ENCODE measurements at regions not wholly inside any gene's neighbourhood (a gene's known extent, or its start where the extent isn't known, plus 50 kb on each side); places are given as distances from the start of the nearest gene placed in this dataset.
"Not testable (repeated sequence)": the region's sequence is repeated elsewhere in the genome, so short reads cannot be mapped to it uniquely, and the experiment has no call there.

GRCh38 chr6:139699335-139699734 is 324.9 kb upstream of the CITED2 start:
- Histone ChIP-seq H3K36me3 (ENCODE audit: control insufficient read depth in 5 of 5, insufficient read depth in 5 of 5, low read length in 5 of 5) (no peaks in the 10 kb centered on the region), H3K27me3 (ENCODE audit: control insufficient read depth in 5 of 5, insufficient read depth in 4 of 5, low read length in 5 of 5) (no peaks in the 10 kb centered on the region), H3K4me3 (ENCODE audit: low read depth in 1 of 5, low read length in 5 of 5) (peak overlapping the region in 1 of 5 donors; percentile 23), H3K9ac (ENCODE audit: low read length in 5 of 5) (no peak overlapping the region), H3K4me1 (ENCODE audit: control insufficient read depth in 5 of 5, insufficient read depth in 5 of 5, low read length in 5 of 5) (peaks cover 0 to 35% (median 4%) of the 10 kb centered on the region in 5 donors), H3K27ac (ENCODE audit: low read depth, low read length) (peak overlapping the region; percentile 69), H3K9me3 (ENCODE audit: control insufficient read depth in 5 of 5, low read length in 5 of 5) (no peaks in the 10 kb centered on the region)

GRCh38 chr6:139698526-139699176 is 324.2 kb upstream of the CITED2 start:
- H3K4me3 ChIP-seq (ENCODE audit: low read depth in 1 of 5, low read length in 5 of 5), result no peak overlapping the region
- H3K9me3 ChIP-seq (ENCODE audit: control insufficient read depth in 5 of 5, low read length in 5 of 5), result no peaks in the 10 kb centered on the region
- H3K36me3 ChIP-seq (ENCODE audit: control insufficient read depth in 5 of 5, insufficient read depth in 5 of 5, low read length in 5 of 5), result no peaks in the 10 kb centered on the region
- no peak overlapping the region for H3K9ac ChIP-seq (ENCODE audit: low read length in 5 of 5)
- peak overlapping the region; percentile 69 for H3K27ac ChIP-seq (ENCODE audit: low read depth, low read length)
- H3K4me1 ChIP-seq (ENCODE audit: control insufficient read depth in 5 of 5, insufficient read depth in 5 of 5, low read length in 5 of 5), result peaks cover 0 to 36% (median 4%) of the 10 kb centered on the region in 5 donors
- no peaks in the 10 kb centered on the region for H3K27me3 ChIP-seq (ENCODE audit: control insufficient read depth in 5 of 5, insufficient read depth in 4 of 5, low read length in 5 of 5)

GRCh38 chr6:139697856-139698255 is 323.4 kb upstream of the CITED2 start:
- H3K9ac ChIP-seq (ENCODE audit: low read length in 5 of 5); H3K27me3 ChIP-seq (ENCODE audit: control insufficient read depth in 5 of 5, insufficient read depth in 4 of 5, low read length in 5 of 5); H3K36me3 ChIP-seq (ENCODE audit: control insufficient read depth in 5 of 5, insufficient read depth in 5 of 5, low read length in 5 of 5); H3K9me3 ChIP-seq (ENCODE audit: control insufficient read depth in 5 of 5, low read length in 5 of 5); H3K4me3 ChIP-seq (ENCODE audit: low read depth in 1 of 5, low read length in 5 of 5); H3K27ac ChIP-seq (ENCODE audit: low read depth, low read length): not testable (repeated sequence)
- peaks cover 0 to 33% (median 4%) of the 10 kb centered on the region in 5 donors for H3K4me1 ChIP-seq (ENCODE audit: control insufficient read depth in 5 of 5, insufficient read depth in 5 of 5, low read length in 5 of 5)

GRCh38 chr6:139696991-139697390 is 322.5 kb upstream of the CITED2 start:
- peaks cover 0 to 30% (median 4%) of the 10 kb centered on the region in 5 donors for H3K4me1 ChIP-seq (ENCODE audit: control insufficient read depth in 5 of 5, insufficient read depth in 5 of 5, low read length in 5 of 5)
- H3K9me3 ChIP-seq (ENCODE audit: control insufficient read depth in 5 of 5, low read length in 5 of 5); H3K9ac ChIP-seq (ENCODE audit: low read length in 5 of 5); H3K27ac ChIP-seq (ENCODE audit: low read depth, low read length); H3K36me3 ChIP-seq (ENCODE audit: control insufficient read depth in 5 of 5, insufficient read depth in 5 of 5, low read length in 5 of 5); H3K4me3 ChIP-seq (ENCODE audit: low read depth in 1 of 5, low read length in 5 of 5); H3K27me3 ChIP-seq (ENCODE audit: control insufficient read depth in 5 of 5, insufficient read depth in 4 of 5, low read length in 5 of 5): not testable (repeated sequence)

GRCh38 chr6:139695361-139695760 is 320.9 kb upstream of the CITED2 start:
- no peak overlapping the region for H3K4me3 ChIP-seq (ENCODE audit: low read depth in 1 of 5, low read length in 5 of 5)
- no peak overlapping the region for H3K27ac ChIP-seq (ENCODE audit: low read depth, low read length)
- peaks cover 0 to 30% (median 4%) of the 10 kb centered on the region in 5 donors for H3K4me1 ChIP-seq (ENCODE audit: control insufficient read depth in 5 of 5, insufficient read depth in 5 of 5, low read length in 5 of 5)
- no peaks in the 10 kb centered on the region for H3K36me3 ChIP-seq (ENCODE audit: control insufficient read depth in 5 of 5, insufficient read depth in 5 of 5, low read length in 5 of 5)
- H3K9ac ChIP-seq (ENCODE audit: low read length in 5 of 5), result no peak overlapping the region
- no peaks in the 10 kb centered on the region for H3K27me3 ChIP-seq (ENCODE audit: control insufficient read depth in 5 of 5, insufficient read depth in 4 of 5, low read length in 5 of 5)
- no peaks in the 10 kb centered on the region for H3K9me3 ChIP-seq (ENCODE audit: control insufficient read depth in 5 of 5, low read length in 5 of 5)

GRCh38 chr6:139693735-139694134 is 319.3 kb upstream of the CITED2 start:
- H3K4me1 ChIP-seq (ENCODE audit: control insufficient read depth in 5 of 5, insufficient read depth in 5 of 5, low read length in 5 of 5), result peaks cover 0 to 18% (median 2%) of the 10 kb centered on the region in 5 donors
- no peaks in the 10 kb centered on the region for H3K36me3 ChIP-seq (ENCODE audit: control insufficient read depth in 5 of 5, insufficient read depth in 5 of 5, low read length in 5 of 5)
- H3K9me3 ChIP-seq (ENCODE audit: control insufficient read depth in 5 of 5, low read length in 5 of 5), result no peaks in the 10 kb centered on the region
- H3K27me3 ChIP-seq (ENCODE audit: control insufficient read depth in 5 of 5, insufficient read depth in 4 of 5, low read length in 5 of 5), result no peaks in the 10 kb centered on the region
- H3K27ac ChIP-seq (ENCODE audit: low read depth, low read length), result no peak overlapping the region
- H3K9ac ChIP-seq (ENCODE audit: low read length in 5 of 5), result no peak overlapping the region
- H3K4me3 ChIP-seq (ENCODE audit: low read depth in 1 of 5, low read length in 5 of 5), result no peak overlapping the region

- Histone ChIP-seq H3K9me3 (ENCODE audit: control insufficient read depth in 5 of 5, low read length in 5 of 5) (no peaks in the 10 kb centered on the region), H3K27me3 (ENCODE audit: control insufficient read depth in 5 of 5, insufficient read depth in 4 of 5, low read length in 5 of 5) (no peaks in the 10 kb centered on the region), H3K4me1 (ENCODE audit: control insufficient read depth in 5 of 5, insufficient read depth in 5 of 5, low read length in 5 of 5) (peaks cover 0 to 16% (median 10%) of the 10 kb centered on the region in 5 donors), H3K4me3 (ENCODE audit: low read depth in 1 of 5, low read length in 5 of 5) (no peak overlapping the region), H3K36me3 (ENCODE audit: control insufficient read depth in 5 of 5, insufficient read depth in 5 of 5, low read length in 5 of 5) (no peaks in the 10 kb centered on the region), H3K27ac (ENCODE audit: low read depth, low read length) (no peak overlapping the region), H3K9ac (ENCODE audit: low read length in 5 of 5) (no peak overlapping the region)
Measured at GRCh38 chr6:139690007-139690406, 315.6 kb upstream of the CITED2 start.

- peak overlapping the region; percentile 5 for H3K27ac ChIP-seq (ENCODE audit: low read depth, low read length)
Measured at GRCh38 chr6:139687055-139687454, 312.6 kb upstream of the CITED2 start.

GRCh38 chr6:139686308-139686707 is 311.9 kb upstream of the CITED2 start:
- no peaks in the 10 kb centered on the region for H3K27me3 ChIP-seq (ENCODE audit: control insufficient read depth in 5 of 5, insufficient read depth in 4 of 5, low read length in 5 of 5)
- H3K4me3 ChIP-seq (ENCODE audit: low read depth in 1 of 5, low read length in 5 of 5), result peak overlapping the region in 1 of 5 donors; percentile 23
- H3K4me1 ChIP-seq (ENCODE audit: control insufficient read depth in 5 of 5, insufficient read depth in 5 of 5, low read length in 5 of 5), result peaks cover 0 to 16% (median 10%) of the 10 kb centered on the region in 5 donors
- no peaks in the 10 kb centered on the region for H3K36me3 ChIP-seq (ENCODE audit: control insufficient read depth in 5 of 5, insufficient read depth in 5 of 5, low read length in 5 of 5)
- H3K27ac ChIP-seq (ENCODE audit: low read depth, low read length), result peak overlapping the region; percentile 5
- no peaks in the 10 kb centered on the region for H3K9me3 ChIP-seq (ENCODE audit: control insufficient read depth in 5 of 5, low read length in 5 of 5)
- no peak overlapping the region for H3K9ac ChIP-seq (ENCODE audit: low read length in 5 of 5)

More at GRCh38 chr6:139687055-139687454, 312.6 kb upstream of the CITED2 start:
- Histone ChIP-seq H3K27me3 (ENCODE audit: control insufficient read depth in 5 of 5, insufficient read depth in 4 of 5, low read length in 5 of 5) (no peaks in the 10 kb centered on the region), H3K9ac (ENCODE audit: low read length in 5 of 5) (no peak overlapping the region), H3K4me3 (ENCODE audit: low read depth in 1 of 5, low read length in 5 of 5) (no peak overlapping the region), H3K36me3 (ENCODE audit: control insufficient read depth in 5 of 5, insufficient read depth in 5 of 5, low read length in 5 of 5) (no peaks in the 10 kb centered on the region), H3K4me1 (ENCODE audit: control insufficient read depth in 5 of 5, insufficient read depth in 5 of 5, low read length in 5 of 5) (peaks cover 0 to 16% (median 10%) of the 10 kb centered on the region in 5 donors), H3K9me3 (ENCODE audit: control insufficient read depth in 5 of 5, low read length in 5 of 5) (no peaks in the 10 kb centered on the region)

- H3K27me3 ChIP-seq (ENCODE audit: control insufficient read depth in 5 of 5, insufficient read depth in 4 of 5, low read length in 5 of 5), result no peaks in the 10 kb centered on the region
- H3K9me3 ChIP-seq (ENCODE audit: control insufficient read depth in 5 of 5, low read length in 5 of 5), result no peaks in the 10 kb centered on the region
- no peak overlapping the region for H3K9ac ChIP-seq (ENCODE audit: low read length in 5 of 5)
- no peaks in the 10 kb centered on the region for H3K36me3 ChIP-seq (ENCODE audit: control insufficient read depth in 5 of 5, insufficient read depth in 5 of 5, low read length in 5 of 5)
- H3K4me1 ChIP-seq (ENCODE audit: control insufficient read depth in 5 of 5, insufficient read depth in 5 of 5, low read length in 5 of 5), result peaks cover 0 to 18% (median 10%) of the 10 kb centered on the region in 5 donors
- H3K4me3 ChIP-seq (ENCODE audit: low read depth in 1 of 5, low read length in 5 of 5), result no peak overlapping the region
- no peak overlapping the region for H3K27ac ChIP-seq (ENCODE audit: low read depth, low read length)
Measured at GRCh38 chr6:139685009-139685408, 310.6 kb upstream of the CITED2 start.
